Occipital lobe (tissue), 1 donor: ENCODE measurements at regions not wholly inside any gene's neighbourhood (a gene's known extent, or its start where the extent isn't known, plus 50 kb on each side); places are given as distances from the start of the nearest gene placed in this dataset.
"Not testable (repeated sequence)": the region's sequence is repeated elsewhere in the genome, so short reads cannot be mapped to it uniquely, and the experiment has no call there.

ENCODE experiments used
- DNase-seq: peaks from one replicate; lab custom pipeline; 2025; lab: John Stamatoyannopoulos, UW

DNA sequence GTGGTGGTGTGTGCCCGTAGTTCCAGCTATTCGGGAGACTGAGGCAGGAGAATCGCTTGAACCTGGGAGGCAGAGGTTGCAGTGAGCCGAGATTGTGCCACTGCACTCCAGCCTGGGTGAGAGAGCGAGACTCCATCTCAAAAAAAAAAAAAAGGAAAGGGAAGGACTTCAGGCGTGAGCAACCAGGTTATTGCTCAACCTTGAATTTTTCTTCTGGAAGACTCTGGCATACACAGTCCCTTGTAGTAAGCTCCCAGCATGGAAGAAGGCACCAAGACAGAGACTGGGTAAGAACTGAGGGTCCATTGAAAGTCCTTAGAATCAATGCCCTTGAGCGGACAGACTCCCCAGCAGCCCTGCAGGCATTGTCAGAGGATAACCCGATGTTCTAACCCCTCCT, 75.0 kb downstream of the C9orf50 start:
- DNase-seq, result not testable (repeated sequence)

DNA sequence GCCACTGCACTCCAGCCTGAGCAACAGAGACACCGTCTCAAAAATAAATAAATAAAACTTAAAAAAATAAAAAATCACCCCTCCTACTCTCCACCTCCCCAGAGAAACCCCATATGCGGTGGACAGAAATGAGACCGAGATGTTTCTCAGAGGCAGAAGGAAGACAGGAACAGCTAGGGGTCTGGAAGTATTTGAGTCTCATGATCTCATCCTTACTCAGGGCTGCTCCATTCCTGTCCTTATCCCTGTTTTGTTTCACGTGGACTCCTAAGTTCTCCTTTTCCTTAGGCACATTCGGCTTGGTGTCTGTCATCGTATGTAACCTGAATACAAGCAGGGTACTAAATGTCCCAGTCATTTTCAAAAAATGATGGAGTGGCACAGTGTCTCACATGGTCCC, 76.1 kb downstream of the C9orf50 start:
- DNase-seq, result no peak

DNA sequence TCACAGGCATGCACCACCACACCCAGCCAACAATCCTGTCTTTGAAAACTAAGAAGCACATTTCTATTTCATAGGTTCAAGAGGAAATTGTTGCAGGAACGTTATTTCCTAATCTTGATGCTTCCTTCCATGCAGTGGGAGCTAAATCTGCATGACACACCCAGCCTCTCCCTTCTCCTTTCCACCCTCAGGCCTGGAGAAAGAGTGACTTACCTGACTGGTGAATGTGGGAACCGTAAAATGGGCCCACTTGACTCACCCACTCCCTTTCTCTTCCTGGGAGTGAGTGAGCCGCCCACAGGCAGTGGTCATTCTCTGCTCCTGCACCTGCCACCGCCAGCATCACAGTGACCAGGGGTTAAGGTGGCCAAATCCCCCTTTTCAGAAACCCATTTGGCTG, 78.2 kb downstream of the C9orf50 start:
- no peak for DNase-seq

DNA sequence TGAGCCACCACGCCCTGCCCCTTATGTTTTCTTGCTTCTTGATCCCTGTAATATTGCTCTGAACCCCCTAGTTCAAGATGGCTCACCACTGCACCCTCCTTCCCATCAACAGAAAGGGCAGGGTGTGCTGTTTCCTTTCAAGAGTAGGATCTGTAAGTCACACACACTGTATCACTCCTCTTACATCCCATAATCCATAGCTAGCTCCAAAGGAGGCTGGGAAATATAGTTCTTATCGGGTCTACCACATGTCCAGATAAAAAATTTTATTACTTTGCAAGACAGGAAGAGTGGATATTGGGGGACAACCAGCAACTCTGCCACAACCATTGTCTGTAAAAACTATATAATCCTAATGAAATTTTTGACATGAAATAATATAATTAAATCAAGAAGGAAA, 79.6 kb downstream of the C9orf50 start:
- DNase-seq, result no peak

DNA sequence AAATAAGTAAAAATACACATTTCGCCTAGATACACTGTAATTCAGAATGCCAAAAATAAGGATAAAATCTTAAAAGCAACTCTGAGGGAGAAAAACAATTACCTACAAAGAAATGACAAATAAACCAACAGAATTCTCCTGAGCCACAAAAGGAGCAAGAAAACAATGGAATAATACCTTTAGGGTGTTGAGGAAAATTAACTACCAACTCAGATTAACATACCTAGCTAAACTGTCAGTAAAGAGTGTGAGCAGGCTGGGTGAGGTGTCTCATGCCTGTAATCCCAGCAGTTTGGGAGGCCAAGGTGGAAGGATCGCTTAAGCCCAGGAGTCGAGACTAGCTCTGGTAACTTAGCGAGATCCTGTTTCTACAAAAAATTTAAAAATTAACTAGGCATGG, 81.5 kb downstream of the C9orf50 start:
- no peak for DNase-seq

DNA sequence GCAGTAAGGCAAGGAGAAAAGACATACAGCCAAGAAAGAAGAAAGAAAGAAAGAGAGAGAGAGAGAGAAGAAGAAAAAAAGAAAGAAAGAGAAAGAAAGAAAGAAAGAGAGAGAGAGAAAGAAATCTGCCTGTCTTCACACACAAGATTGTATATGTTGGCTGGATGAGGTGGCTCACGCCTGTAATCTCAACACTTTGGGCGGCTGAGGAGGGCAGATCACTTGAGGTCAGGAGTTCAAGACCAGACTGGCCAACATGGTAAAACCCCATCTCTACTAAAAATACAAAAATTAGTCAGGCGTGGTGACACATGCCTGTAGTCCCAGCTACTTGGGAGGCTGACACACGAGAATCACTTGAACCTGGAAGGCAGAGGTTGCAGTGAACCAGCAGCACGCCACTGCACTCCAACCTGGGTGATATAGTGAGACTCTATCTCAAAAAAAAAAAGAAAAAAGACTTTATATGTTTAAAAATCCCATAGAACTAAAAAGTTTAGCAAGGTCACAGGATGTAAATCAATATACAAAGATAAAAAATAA, 89.0 kb downstream of the C9orf50 start:
- DNase-seq, result not testable (repeated sequence)

DNA sequence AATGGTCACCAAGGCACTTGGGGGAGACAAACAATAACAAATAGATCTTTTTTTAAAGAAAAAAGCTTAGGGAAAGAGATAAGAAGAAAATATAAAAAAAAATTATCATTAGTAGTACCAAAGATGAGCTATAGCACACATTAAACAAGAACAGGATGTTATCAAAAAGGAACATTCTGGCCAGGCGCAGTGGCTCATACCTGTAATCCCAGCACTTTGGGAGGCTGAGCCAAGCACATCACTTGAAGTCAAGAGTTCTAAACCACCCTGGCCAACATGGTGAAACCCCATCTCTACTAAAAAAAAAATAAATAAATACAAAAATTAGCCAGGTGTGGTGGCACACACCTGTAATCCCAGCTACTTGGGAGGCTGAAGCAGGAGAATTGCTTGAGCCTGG, 92.9 kb downstream of the C9orf50 start:
- not testable (repeated sequence) for DNase-seq

DNA sequence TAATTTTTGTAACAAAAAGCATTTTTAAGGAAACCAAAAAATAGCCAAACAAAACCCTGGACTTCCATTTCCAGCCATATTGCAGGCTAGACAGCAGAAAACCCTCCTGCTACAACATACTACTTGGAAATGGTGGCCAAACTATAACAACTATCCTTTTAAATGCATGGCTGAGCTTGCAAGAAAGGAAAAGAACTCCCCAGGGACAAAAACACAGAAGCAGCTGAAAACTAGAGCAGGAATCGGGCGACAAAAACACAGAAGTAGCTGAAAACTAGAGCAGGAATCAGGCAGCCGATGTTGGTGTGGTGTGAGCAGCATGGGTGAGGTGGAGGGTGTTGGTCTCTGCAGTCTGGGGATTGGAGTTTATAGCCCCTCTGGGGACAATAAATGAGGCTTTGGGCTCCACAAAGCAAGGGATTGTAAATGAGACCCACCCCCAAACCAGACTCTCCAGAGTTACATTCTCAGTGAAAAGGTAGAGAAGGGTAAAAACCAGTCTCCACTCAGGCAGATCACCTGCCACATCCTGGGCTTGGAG, 95.2 kb downstream of the C9orf50 start:
- DNase-seq, result no peak

DNA sequence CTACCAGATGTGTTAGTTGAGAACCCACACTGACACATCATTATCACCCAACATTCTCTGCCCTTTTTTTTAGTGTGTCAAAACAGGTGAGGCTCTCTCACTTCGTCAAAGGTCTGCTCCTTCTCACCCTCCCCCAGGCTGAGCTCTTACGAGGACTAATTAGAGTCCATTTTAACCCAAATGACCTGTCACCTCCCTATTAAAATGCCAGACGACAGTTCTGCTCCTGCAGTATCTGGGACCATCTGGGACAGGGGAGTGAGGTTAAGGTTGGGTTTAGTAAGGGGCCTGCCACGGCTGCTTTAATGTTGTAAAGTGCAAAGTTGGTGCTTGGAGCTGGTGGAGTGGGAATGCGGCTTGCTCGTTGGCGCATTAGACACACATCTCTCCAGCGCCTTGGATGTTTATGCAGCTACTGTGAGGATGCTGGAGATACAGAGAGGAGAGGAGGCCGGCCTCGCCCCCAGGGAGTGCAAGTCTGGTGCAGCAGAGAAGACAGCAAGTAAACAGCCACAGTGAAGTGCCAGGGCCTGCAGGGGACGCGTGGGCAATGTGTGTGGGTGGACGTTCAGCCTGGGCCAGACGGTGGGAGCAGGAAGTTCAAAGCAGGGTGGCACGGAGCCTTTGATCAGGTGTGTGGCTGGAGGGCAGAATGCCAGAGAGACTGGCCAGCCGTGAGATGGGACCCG, 96.2 kb downstream of the C9orf50 start:
- no peak for DNase-seq

DNA sequence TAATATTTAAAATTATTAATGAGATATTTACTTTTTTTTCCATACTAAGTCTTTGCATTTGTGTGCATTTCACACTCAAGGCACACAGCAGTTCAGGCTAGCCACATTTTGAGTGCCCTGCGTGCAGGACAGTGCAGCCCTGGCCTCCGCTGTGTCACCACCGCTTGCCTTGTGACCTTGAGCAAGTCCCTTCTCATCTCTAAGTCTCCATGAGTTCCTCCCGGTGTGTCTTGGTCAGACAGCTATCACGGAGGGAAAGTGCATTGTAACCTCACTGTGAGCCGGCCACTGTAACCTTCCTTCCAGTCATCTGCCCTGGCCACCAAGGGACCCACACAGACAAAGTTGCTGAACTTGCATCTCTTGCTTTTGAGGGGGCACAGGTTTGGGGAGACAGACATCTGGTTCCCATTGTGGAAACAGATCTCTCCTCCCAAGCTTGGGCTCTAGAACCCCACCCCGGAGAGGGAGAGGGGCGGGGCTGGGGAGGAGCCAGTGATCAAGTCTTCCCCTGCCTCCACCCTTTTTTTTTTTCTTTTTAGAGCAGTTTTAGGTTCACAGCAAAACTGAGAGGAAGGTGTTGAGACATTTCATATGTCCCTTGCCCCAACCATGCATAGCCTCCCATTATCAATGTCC, 96.8 kb downstream of the C9orf50 start:
- no peak for DNase-seq

DNA sequence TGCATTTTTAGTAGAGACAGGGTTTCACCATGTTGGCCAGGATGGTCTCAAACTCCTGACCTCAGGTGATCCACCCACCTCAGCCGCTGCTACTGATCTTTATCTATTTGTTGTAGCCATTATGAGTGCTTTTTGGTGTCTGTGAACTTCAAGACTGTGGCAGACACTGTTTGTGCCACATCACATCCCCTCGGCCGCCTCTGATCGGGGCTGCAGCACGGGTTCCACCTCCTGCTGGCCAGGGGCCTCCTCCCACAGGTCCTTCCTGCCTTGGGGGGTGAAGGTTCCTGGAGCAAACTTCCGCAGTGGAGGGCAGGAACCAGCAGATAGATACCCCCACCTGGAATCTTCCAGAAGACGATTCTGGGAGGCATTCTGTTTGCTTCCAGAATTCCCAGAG, 98.5 kb downstream of the C9orf50 start:
- DNase-seq, result no peak

DNA sequence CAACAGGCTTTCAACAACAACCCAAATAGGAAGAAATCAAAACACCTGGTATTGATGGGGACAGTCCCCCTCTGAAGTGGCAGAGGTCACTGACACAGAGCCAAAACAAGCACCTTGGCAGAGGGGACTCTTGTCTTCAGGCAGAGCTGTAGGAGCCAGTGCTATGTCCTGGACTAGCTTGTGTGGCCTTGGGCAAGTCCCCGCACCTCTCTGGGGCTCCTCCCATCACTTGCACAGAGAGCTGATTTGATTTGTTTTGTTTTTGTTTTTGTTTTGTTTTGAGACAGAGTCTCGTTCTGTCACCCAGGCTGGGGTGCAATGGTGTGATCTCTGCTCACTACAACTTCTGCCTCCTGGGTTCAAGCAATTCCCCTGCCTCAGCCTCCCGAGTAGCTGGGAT, 100.8 kb downstream of the C9orf50 start:
- no peak for DNase-seq

DNA sequence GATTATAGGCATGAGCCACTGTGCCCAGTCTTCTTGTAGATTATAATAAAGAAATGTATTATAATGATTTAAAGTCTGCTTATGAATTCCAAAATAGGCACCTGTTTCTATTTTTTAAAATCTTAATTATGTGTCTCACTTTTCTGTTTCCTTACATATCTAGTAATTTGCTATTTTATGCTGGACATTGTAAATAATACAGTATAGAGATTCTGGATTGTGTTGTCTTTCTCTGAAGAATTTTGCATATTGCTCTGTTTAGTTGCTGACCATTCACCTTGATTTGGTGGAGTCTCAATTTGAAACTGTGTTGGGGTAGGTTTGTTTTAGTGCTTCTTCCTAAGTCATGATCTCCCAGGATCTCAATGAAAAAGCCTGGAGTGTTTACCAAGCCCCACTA, 102.8 kb downstream of the C9orf50 start:
- no peak for DNase-seq

DNA sequence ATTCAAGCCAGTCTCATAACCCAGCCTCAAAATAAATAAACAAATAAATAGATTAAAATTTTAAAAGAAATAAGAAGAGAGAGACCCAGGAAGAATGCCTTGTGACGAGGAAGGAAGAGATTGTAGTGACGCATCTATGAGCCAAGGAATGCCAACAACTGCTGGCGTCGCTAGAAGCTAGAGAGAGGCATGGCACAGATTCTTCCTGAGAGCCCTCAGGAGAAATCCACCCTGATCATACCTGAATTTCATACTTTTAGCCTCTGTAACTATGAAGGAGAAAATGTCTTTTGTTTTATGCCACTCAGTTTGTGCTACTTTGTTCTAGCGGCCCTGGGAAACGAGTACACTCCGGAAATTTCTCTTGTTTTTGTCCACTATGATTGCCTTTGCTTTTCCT, 103.9 kb downstream of the C9orf50 start:
- DNase-seq, result no peak

DNA sequence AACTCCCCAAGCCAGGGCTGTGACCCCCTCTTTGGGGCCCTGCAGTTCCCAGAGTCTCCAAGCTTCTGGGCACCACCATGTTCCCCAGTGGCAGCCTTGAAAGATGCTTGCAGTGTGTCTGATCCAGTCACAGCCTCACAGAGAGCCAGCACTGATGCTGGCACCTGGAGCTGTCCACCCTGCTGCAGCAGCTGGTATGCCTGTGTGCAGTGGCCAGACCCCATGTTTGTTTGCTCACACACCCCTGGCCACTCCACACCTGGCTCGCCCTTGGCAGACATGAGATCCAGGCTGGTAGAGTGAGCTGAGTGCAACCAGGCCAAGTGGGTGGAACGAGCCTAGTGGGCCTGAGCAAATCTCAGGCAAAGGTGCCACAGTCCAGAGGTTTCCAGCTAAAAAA, 106.0 kb downstream of the C9orf50 start:
- no peak for DNase-seq

DNA sequence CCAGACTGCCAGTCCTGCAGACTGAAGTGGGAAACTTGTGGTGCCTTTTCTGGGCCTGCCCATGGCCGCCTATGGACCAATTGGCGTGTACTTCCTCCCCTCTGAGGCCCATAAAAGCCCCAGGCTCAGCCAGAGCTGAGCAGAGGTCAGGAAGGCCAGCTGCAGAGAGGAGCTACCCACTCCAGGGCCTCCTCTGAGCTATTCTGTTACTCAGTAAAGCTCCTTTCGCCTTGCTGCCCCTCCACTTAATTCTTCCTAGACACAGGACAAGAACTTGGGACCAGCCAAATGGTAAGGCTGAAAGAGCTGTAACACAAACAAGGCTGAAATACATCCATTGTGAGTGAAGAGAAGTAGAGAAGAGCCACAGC, 106.4 kb downstream of the C9orf50 start:
- DNase-seq, result no peak

DNA sequence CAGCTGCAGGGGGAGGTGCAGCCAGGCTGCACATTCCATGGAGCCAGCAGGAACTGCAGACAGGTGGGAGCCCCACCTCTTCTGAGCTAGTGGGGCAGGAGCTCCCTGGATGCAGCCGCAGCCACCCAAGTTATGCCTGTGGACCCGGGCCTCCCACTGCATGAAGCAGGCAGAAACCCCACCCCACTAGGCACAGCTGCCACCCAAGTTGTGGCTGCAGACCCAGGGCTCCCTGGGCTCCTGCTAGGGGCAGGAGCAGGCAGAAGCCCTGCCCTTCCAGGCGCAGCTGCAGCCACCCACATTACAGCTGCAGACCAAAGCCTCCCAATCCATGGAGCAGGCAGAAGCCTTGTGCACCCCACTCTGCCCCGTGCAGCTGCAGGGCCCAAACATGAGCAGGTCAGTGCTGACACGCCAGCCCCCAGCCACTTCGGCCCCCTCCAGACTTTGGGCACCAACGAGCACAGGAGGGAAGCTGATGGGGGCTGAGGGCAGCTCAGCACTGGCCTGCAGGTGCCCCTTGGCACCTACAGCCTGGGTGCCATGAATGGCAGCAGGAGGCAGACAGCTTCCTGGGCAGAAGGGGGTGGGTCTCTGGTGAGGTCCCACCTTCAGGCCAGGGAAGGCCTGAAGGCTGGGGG, 106.9 kb downstream of the C9orf50 start:
- no peak for DNase-seq

DNA sequence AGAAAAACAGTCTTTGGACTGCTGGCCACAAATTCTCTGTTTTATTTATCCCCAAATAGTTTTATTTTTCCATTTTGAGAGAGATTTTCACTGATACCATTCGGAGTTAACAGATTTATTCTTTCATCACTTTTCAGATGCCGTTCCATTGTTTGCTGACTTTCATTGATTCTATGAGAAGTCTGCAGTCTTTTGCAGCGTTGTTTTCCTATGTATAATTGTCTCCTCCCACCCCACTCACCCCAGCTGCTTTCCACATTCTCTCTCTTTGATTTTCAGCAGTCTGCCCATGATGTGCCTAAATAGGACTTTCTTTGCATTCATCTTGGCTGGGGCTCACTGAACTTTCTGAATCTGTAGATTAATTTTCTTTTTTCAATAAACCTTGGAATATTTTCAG, 107.6 kb downstream of the C9orf50 start:
- DNase-seq, result no peak

DNA sequence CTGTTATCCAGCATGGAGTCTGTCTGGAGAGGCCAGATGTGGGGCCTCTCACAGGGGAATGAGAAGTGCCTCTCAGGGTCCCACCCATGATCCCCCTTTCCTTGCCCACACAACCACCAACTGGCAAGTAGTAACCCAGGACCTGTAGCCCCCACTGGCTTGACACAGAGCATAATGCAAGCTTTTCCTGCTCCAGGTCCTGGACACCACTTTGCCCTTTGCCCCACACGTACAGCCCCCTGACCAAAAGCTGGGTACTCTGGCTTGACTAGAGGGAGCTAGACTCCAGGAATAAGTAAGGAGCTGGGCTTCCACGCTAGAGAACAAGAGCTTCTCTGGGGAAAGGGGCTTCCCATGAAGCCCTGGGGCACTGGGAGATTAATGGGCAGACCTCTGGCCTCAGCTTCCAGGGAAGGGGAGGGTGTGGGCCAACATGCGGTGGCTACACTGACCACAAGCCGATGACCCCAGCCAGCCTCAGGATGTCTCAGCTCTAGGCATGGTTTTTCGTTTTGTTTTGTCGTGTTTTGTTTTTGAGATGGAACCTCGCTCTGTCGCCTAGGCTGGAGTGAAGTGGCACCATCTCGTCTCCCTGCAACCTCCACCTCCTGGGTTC, 109.5 kb downstream of the C9orf50 start:
- DNase-seq, result no peak

DNA sequence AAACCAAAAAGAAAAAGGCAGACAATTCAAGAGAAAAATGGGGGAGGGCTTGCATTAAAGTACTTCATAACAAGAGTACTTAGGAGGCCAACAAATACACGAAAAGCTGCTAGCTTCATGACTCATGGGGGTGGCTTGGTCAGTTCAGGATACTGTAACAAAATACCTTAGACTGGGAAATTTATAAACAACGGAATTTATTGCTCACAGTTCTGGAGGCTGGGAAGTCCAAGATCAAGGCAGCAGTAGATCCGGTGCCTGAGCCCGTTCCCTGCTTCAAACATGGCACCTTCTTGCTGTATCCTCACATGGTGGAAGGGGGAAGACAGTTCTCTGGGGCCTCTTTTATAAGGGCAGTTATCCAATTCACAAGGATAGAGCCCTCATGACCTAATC, 111.4 kb downstream of the C9orf50 start:
- DNase-seq, result no peak

DNA sequence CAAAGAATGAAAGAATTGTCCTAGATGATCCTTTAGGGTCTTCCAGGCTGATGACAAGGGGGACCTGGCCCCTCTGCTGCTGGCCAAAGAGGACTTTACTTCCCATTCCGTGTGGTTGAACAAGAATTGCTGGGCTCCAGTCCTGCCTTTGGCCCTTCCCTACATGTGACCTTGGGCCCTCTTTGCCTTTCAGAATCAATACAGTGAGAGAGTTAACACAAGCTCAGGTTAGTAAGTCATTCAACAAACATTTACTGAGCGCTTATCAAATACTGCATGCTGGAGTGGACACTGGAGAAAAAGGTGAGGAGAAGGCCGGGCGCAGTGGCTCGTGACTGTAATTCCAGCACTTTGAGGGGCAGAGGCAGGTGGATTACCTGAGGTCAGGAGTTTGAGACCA, 113.1 kb downstream of the C9orf50 start:
- DNase-seq, result no peak

DNA sequence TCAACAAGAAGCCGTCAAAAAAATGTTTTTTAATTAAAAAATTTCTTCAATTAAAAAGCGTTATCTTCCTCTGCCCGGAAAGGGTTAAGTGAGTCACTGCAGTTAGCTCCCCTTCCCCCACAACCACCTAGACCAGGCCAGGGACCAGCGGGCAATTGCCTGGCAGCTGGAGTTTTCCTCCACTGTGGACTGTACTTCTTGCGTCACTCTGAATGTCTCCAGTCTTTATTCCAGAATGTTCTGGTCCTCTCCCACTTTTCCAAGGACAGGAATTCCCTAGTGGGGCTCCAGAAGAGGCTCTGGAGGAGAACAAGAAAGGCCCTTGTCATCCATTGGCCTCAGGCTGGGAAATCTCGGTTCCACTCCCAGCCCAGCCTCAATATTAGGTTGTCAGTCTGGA, 114.0 kb downstream of the C9orf50 start:
- DNase-seq, result no peak
